Nucleus accumbens (tissue), 56 donors: ENCODE measurements at regions not wholly inside any gene's neighbourhood (a gene's known extent, or its start where the extent isn't known, plus 50 kb on each side); places are given as distances from the start of the nearest gene placed in this dataset.
"Not testable (repeated sequence)": the region's sequence is repeated elsewhere in the genome, so short reads cannot be mapped to it uniquely, and the experiment has no call there.

Experiments used
- DNase-seq, 56 donors: peaks; one replicate each; lab custom pipeline; 2025; lab: John Stamatoyannopoulos, UW

DNA sequence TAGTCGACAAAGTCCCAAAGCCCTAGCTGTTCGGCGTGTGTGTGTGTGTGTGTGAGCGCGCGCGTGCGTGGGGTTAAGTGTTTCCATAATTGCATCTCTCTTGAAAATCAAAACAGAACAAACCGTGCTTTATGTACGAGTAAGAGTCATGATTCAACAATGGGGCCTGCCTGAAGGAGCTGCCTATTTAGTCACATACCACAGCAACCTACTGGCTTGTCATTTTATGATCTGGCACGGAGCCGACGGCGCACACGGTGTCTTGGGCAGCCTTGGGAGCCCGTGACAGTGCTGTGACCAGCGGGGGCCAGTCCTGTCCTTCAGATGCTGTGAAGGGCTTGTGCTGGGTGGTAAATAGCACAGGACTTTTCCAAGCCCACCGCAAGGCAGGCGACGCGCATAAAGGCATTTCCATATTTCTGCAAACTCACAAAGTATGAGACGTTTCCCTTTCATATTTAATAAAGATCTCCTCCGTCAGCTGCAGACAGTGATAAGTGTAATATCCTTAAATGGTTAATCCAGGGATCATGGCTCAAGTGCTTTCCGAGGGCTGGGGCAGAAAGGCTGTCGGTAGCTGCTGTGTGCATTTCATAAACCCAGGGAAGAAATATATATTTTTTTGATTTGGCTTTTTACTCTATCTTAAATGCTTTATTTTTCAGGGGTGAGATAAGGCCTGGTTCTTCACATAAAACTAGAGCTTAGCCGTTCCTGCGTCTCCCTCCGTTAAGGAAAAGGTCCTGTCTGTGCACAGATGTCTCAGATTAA, 270.2 kb upstream of the IRX1 start:
- DNase-seq, result peak in 2 of 56 donors; percentile 6 to 7

DNA sequence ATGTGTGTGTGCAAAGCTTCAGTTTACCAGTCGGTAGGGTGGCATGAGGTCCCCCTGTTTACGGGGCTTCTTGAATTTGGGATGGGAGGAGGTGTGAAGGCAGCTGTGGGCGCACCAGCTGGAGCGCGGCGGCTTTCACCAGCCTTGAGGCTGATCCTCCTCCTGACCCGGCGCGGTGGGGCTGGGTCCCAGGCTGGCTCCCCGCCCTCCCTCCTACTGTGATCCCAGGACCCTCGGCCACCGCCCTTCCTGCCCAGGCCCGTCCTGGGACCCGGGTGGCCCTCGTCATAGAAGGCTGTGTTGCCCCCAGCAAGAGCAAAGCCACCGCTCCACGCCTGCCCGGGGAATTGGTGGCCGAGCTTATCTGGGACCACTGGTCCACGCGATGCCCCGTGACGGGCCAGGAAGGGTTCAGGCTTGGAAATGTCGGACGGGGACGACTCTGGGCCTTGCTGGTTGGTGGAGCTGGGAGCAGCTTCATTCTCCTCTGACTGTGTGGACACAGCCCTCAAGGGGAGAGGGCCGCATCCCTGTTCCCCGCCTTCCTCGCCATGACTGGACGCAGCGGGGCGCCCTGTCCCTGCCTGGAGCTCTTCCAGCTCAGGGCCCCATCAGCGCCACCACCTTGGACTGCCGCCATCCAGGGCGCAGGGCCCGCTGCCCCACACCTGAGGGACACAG, 271.1 kb upstream of the IRX1 start:
- no peak for DNase-seq

DNA sequence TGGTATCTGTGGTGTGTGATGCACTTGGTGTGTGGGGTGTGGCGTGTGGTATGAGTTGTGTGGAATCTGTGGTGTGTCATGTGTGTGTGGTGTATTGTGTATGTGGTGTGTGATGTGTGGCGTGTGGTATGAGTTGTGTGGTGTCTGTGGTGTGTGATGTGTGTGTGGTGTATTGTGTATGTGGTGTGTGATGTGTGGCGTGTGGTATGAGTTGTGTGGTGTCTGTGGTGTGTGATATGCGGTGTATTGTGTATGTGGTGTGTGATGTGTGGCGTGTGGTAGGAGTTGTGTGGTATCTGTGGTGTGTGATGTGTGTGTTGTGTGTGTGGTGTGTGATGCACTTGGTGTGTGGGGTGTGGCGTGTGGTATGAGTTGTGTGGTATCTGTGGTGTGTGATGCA, 271.7 kb upstream of the IRX1 start:
- DNase-seq, result not testable (repeated sequence)

DNA sequence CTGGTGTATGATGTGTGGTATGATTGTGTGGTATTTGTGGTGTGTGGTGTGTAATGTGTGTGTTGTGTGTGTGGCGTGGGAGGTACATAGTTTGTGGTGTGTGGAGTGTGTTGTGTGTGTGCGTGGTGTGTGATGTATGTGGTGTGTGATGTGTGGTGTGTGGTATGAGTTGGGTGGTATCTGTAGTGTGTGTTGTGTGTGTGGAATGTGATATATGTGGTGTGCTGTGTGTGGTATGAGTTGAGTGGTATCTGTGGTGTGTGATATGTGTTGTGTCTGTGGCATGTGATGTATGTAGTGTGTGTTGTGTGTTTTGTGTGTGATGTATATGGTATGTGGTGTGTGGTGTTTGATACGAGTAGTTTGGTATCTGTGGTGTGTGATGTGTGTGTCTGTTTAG, 272.5 kb upstream of the IRX1 start:
- no peak for DNase-seq

DNA sequence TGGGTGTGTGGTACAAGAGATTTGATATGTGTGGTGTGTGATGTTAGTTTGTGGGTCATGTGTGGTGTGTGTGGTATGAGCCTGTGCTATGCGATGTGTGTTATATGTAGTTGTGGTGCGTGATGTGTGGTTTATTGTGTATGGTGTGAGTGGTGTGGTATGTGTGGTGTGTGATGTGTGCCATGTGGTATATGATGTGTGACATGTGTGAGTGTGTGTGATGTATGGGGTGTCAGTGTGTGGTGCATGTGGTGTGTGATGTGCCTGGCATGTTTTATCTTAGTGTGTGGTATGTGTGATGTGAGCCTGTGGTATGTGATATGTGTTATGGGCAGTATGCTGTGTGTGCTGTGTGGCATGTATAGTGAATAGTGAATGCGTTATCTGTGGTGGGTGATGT, 273.0 kb upstream of the IRX1 start:
- no peak for DNase-seq

- DNase-seq, result no peak
These were observed 273.7 kb upstream of the IRX1 start for GRCh38 chr5:3321923-3322322.

DNA sequence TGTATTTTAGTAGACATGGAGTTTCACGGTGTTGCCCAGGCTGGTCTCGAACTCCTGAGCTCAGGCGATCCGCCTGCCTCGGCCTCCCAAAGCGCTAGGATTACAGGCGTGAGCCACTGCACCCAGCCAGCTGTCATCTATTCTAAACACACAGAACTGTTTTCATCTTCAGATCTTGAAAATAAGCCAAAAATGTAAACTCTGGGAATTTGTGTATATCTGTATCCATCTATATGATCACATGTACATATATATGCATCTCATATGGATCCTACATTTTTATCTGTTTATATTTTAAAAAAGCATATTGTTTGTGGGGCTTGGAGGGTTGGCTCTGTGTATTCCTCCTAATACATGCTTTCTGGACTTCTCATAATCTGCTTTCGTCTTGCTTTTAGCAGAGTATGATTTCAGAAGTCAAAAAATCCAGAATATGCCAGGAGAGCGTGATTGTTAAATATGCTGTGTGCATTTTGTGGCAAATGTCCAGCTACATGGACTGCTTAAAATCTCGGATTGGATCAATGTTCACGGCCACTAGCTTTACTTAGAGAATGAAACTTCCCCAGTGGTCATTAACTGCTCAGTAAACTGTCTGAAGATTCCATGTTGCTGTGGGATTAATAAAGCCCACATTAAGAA, 274.4 kb upstream of the IRX1 start:
- no peak for DNase-seq

- no peak for DNase-seq
These were observed 275.2 kb upstream of the IRX1 start for GRCh38 chr5:3320317-3320875.

GRCh38 chr5:3317051-3317795, 278.4 kb upstream of the IRX1 start:
- no peak for DNase-seq

GRCh38 chr5:3313569-3313968, 282.1 kb upstream of the IRX1 start:
- DNase-seq, result no peak

GRCh38 chr5:3312299-3312698, 283.3 kb upstream of the IRX1 start:
- DNase-seq, result no peak

DNA sequence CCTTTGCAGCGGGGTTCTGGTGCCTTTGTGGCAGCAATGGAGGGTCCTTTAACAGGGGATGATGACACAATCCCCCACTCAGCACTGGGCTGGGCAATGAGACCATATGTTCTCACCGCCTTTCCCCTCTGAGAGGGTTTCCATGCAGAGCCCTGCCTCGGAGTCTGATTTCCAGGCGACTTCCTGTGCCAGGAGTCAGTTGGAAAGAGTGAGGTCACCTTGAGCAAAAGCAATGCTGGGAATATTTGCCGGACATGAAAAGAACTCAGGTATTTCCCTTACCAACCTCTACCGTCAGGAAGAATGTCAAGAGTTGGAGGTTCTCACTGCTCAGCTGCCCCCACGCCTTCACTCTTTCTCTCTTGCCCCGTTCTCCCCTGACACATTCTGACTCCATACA, 284.2 kb upstream of the IRX1 start:
- DNase-seq, result peak in 1 of 56 donors; percentile 27

- peak in 39 of 56 donors; percentile 10 to 91 (median 42) for DNase-seq
These were observed 284.9 kb upstream of the IRX1 start for GRCh38 chr5:3310541-3311261.

GRCh38 chr5:3309538-3309937, 286.1 kb upstream of the IRX1 start:
- no peak for DNase-seq

DNA sequence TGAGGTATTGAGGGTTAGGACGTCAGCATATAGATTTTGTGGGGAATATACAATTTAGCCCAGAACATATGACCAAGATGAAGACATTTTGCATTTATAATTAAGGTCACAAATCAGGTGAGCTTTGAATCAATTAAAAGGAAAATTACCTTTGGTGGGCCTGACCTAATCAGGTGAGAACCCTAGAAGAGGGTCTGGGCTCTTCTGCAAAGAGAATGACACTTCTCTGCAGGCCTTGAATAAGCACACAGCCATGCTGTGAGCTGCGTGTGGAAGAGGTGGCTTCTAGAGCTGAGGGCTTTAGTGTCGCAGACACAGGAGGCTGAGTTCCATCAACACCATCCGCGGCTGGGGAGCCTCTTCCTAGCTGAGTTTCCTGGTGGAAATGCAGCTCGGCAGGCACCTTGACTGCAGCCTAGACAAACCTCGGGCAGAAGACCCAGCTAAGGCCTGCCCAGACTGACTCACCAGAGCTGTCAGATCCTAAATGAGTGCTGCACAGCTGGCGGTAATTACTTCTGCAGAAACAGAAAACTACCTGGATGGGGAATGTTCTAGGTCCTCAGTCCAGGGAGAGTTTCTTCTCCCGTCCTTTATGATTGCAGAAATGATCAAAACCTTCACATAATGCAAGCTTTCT, 287.5 kb upstream of the IRX1 start:
- no peak for DNase-seq

- no peak for DNase-seq
These were observed 290.2 kb upstream of the IRX1 start for GRCh38 chr5:3305432-3305831.

- DNase-seq, result no peak
These were observed 291.3 kb upstream of the IRX1 start for GRCh38 chr5:3304346-3304745.

DNA sequence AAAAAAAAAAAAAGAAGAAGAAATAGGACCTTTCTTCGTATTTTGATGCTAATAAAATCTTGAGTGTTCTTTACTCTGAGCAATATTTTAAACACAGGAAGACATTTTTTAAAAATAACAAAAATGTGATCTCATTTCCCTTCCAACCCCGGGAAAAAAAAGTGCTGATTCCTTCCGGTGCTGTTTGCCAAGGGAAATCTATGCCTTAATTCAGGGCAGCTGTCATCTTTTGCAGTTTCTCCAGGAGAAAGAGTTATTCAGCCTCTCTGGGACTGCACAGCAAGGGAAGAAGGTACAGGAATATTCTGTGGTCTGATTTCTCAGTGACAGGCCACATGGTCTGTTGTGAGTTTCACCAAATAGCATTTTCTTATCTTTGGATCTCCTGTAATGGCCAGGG, 291.9 kb upstream of the IRX1 start:
- no peak for DNase-seq

- DNase-seq, result no peak
These were observed 293.4 kb upstream of the IRX1 start for GRCh38 chr5:3302228-3302627.

- no peak for DNase-seq
These were observed 294.3 kb upstream of the IRX1 start for GRCh38 chr5:3301306-3301705.
